K562 (cell line): ENCODE measurements at regions not wholly inside any gene's neighbourhood (a gene's known extent, or its start where the extent isn't known, plus 50 kb on each side); places are given as distances from the start of the nearest gene placed in this dataset.

ENCODE experiments used
- CEBPZ ChIP-seq: fragments of 150-350 bp; IDR thresholded peaks from 2 replicates; pipeline ENCODE4 v1.6.1; 2014; ENCODE audit warnings: low read depth, mild to moderate bottlenecking, low read length, borderline replicate concordance
- NFE2 ChIP-seq: IDR thresholded peaks from 2 replicates; pipeline ENCODE4 v1.6.1; 2014; ENCODE audit warnings: antibody characterized with exemption, low read depth
- ZNF277 ChIP-seq: fragments of 250-450 bp; sonication (Bioruptor Pico); IDR thresholded peaks from 2 replicates; pipeline ENCODE4 v1.8.0; 2022; ENCODE audit warnings: inconsistent platforms, mild to moderate bottlenecking, moderate library complexity, borderline replicate concordance
- TF ChIP-seq, protein P1 (sequence below): fragments of 450-650 bp; IDR thresholded peaks from 2 replicates; pipeline ENCODE4 v1.6.1; 2016; ENCODE audit warnings: mild to moderate bottlenecking, moderate library complexity

DNA sequence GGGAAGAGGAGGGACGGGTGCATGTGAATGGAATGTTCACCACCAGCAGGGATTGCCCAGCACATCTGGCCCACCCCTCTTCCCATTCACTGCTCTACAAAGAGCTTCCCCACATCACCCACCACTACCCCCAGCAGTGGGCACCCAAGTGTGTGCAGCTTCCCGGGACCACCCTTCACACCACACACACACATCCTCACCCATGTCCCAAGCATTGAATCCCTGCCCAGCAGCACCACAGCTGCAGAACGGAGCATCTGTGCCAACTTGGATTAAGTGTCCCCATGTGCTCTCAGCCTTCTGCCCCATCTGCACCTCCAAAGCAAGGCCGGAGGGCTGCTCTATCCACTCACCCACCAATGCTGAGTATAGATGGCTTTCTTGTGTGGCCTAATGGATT is 141.4 kb downstream of the PSMG1 start (continued):
- TF ChIP-seq, protein P1, sequence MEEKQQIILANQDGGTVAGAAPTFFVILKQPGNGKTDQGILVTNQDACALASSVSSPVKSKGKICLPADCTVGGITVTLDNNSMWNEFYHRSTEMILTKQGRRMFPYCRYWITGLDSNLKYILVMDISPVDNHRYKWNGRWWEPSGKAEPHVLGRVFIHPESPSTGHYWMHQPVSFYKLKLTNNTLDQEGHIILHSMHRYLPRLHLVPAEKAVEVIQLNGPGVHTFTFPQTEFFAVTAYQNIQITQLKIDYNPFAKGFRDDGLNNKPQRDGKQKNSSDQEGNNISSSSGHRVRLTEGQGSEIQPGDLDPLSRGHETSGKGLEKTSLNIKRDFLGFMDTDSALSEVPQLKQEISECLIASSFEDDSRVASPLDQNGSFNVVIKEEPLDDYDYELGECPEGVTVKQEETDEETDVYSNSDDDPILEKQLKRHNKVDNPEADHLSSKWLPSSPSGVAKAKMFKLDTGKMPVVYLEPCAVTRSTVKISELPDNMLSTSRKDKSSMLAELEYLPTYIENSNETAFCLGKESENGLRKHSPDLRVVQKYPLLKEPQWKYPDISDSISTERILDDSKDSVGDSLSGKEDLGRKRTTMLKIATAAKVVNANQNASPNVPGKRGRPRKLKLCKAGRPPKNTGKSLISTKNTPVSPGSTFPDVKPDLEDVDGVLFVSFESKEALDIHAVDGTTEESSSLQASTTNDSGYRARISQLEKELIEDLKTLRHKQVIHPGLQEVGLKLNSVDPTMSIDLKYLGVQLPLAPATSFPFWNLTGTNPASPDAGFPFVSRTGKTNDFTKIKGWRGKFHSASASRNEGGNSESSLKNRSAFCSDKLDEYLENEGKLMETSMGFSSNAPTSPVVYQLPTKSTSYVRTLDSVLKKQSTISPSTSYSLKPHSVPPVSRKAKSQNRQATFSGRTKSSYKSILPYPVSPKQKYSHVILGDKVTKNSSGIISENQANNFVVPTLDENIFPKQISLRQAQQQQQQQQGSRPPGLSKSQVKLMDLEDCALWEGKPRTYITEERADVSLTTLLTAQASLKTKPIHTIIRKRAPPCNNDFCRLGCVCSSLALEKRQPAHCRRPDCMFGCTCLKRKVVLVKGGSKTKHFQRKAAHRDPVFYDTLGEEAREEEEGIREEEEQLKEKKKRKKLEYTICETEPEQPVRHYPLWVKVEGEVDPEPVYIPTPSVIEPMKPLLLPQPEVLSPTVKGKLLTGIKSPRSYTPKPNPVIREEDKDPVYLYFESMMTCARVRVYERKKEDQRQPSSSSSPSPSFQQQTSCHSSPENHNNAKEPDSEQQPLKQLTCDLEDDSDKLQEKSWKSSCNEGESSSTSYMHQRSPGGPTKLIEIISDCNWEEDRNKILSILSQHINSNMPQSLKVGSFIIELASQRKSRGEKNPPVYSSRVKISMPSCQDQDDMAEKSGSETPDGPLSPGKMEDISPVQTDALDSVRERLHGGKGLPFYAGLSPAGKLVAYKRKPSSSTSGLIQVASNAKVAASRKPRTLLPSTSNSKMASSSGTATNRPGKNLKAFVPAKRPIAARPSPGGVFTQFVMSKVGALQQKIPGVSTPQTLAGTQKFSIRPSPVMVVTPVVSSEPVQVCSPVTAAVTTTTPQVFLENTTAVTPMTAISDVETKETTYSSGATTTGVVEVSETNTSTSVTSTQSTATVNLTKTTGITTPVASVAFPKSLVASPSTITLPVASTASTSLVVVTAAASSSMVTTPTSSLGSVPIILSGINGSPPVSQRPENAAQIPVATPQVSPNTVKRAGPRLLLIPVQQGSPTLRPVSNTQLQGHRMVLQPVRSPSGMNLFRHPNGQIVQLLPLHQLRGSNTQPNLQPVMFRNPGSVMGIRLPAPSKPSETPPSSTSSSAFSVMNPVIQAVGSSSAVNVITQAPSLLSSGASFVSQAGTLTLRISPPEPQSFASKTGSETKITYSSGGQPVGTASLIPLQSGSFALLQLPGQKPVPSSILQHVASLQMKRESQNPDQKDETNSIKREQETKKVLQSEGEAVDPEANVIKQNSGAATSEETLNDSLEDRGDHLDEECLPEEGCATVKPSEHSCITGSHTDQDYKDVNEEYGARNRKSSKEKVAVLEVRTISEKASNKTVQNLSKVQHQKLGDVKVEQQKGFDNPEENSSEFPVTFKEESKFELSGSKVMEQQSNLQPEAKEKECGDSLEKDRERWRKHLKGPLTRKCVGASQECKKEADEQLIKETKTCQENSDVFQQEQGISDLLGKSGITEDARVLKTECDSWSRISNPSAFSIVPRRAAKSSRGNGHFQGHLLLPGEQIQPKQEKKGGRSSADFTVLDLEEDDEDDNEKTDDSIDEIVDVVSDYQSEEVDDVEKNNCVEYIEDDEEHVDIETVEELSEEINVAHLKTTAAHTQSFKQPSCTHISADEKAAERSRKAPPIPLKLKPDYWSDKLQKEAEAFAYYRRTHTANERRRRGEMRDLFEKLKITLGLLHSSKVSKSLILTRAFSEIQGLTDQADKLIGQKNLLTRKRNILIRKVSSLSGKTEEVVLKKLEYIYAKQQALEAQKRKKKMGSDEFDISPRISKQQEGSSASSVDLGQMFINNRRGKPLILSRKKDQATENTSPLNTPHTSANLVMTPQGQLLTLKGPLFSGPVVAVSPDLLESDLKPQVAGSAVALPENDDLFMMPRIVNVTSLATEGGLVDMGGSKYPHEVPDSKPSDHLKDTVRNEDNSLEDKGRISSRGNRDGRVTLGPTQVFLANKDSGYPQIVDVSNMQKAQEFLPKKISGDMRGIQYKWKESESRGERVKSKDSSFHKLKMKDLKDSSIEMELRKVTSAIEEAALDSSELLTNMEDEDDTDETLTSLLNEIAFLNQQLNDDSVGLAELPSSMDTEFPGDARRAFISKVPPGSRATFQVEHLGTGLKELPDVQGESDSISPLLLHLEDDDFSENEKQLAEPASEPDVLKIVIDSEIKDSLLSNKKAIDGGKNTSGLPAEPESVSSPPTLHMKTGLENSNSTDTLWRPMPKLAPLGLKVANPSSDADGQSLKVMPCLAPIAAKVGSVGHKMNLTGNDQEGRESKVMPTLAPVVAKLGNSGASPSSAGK, result no peak
- no peak for TF ChIP-seq CEBPZ
- TF ChIP-seq ZNF277, result no peak
- no peak for TF ChIP-seq NFE2
- TF ChIP-seq, all 486 proteins: peak for 0
